HEK293T (cell line): ENCODE measurements at regions not wholly inside any gene's neighbourhood (a gene's known extent, or its start where the extent isn't known, plus 50 kb on each side); places are given as distances from the start of the nearest gene placed in this dataset.

Experiments used
- FOXM1 ChIP-seq: fragments of 450-650 bp; IDR thresholded peaks from 2 replicates; pipeline ENCODE4 v1.6.1; 2017; ENCODE audit warnings: mild to moderate bottlenecking, borderline replicate concordance
- SP1 ChIP-seq: fragments of 450-650 bp; IDR thresholded peaks from 2 replicates; pipeline ENCODE4 v1.6.1; 2017

GRCh38 chr4:56264873-56265272 is 122.4 kb downstream of the AASDH start:
- TF ChIP-seq SP1 (no peak), FOXM1 (no peak)
